Progenitor cell of endocrine pancreas (in vitro differentiated cells): ENCODE measurements at regions not wholly inside any gene's neighbourhood (a gene's known extent, or its start where the extent isn't known, plus 50 kb on each side); places are given as distances from the start of the nearest gene placed in this dataset.

Experiments
- DNase-seq: peaks from one replicate; pipeline ENCODE4 v3.0.0; 2021; ENCODE audit warnings: low spot score; ENCODE audit not compliant: unreplicated experiment
- H3K27ac Mint-ChIP-seq: 2 replicates; pipeline ENCODE4 v1.8.0; 2021; ENCODE audit warnings: mild to moderate bottlenecking, moderate library complexity, mixed read lengths
- H3K27me3 Mint-ChIP-seq: 2 replicates; pipeline ENCODE4 v1.8.0; 2021; ENCODE audit warnings: mixed read lengths
- H3K36me3 Mint-ChIP-seq: 2 replicates; pipeline ENCODE4 v1.8.0; 2022; ENCODE audit warnings: mixed read lengths; ENCODE audit not compliant: insufficient read depth
- H3K4me1 Mint-ChIP-seq: 2 replicates; pipeline ENCODE4 v1.8.0; 2021; ENCODE audit warnings: low read depth, mixed read lengths
- H3K4me3 Mint-ChIP-seq: 2 replicates; pipeline ENCODE4 v1.8.0; 2021; ENCODE audit warnings: low read depth, mild to moderate bottlenecking, moderate library complexity, mixed read lengths
- H3K9me3 Mint-ChIP-seq: 2 replicates; pipeline ENCODE4 v1.8.0; 2021; ENCODE audit warnings: low read depth, mixed read lengths
- CTCF ChIP-seq: fragments of 200-600 bp; sonication (generic); IDR thresholded peaks from one replicate; pipeline ENCODE4 v1.5.0; 2021; ENCODE audit warnings: antibody characterized with exemption, mild to moderate bottlenecking; ENCODE audit not compliant: unreplicated experiment

GRCh38 chr9:32011049-32011448, 373.4 kb upstream of the ACO1 start:
- DNase-seq = no peak
- TF ChIP-seq CTCF = no peak
- Mint-ChIP-seq H3K4me3 (no peak overlapping the region), H3K27me3 (no peaks in the 10 kb centered on the region), H3K4me1 (no peaks in the 10 kb centered on the region), H3K9me3 (peaks cover 5% of the 10 kb centered on the region), H3K36me3 (no peaks in the 10 kb centered on the region), H3K27ac (no peak overlapping the region)

GRCh38 chr9:32015795-32016194, 368.6 kb upstream of the ACO1 start:
- Mint-ChIP-seq H3K9me3 (peaks cover 9% of the 10 kb centered on the region), H3K36me3 (no peaks in the 10 kb centered on the region), H3K27me3 (no peaks in the 10 kb centered on the region), H3K4me3 (no peak overlapping the region), H3K4me1 (peaks cover 3% of the 10 kb centered on the region), H3K27ac (no peak overlapping the region)
- no peak for TF ChIP-seq CTCF
- no peak for DNase-seq

GRCh38 chr9:32045513-32045912, 338.9 kb upstream of the ACO1 start:
- Mint-ChIP-seq H3K9me3 (peaks cover 2% of the 10 kb centered on the region), H3K36me3 (no peaks in the 10 kb centered on the region), H3K4me1 (peaks cover 10% of the 10 kb centered on the region), H3K4me3 (no peak overlapping the region), H3K27me3 (no peaks in the 10 kb centered on the region), H3K27ac (no peak overlapping the region)
- DNase-seq = no peak
- no peak for TF ChIP-seq CTCF

- Mint-ChIP-seq H3K27ac (no peak overlapping the region), H3K4me1 (no peaks in the 10 kb centered on the region), H3K9me3 (peaks cover 11% of the 10 kb centered on the region), H3K27me3 (peaks cover 3% of the 10 kb centered on the region), H3K4me3 (no peak overlapping the region), H3K36me3 (no peaks in the 10 kb centered on the region)
- no peak for TF ChIP-seq CTCF
- no peak for DNase-seq
Observed at GRCh38 chr9:32067261-32067660, 317.2 kb upstream of the ACO1 start.

GRCh38 chr9:32069169-32069813, 315.2 kb upstream of the ACO1 start:
- Mint-ChIP-seq H3K36me3 (no peaks in the 10 kb centered on the region), H3K4me3 (no peak overlapping the region), H3K27ac (no peak overlapping the region), H3K27me3 (peaks cover 3% of the 10 kb centered on the region), H3K4me1 (no peaks in the 10 kb centered on the region), H3K9me3 (no peaks in the 10 kb centered on the region)
- TF ChIP-seq CTCF = peak; percentile 48
- DNase-seq = no peak
